ACHN (cell line): ENCODE measurements at regions not wholly inside any gene's neighbourhood (a gene's known extent, or its start where the extent isn't known, plus 50 kb on each side); places are given as distances from the start of the nearest gene placed in this dataset.

Source experiments
- DNase-seq: peaks from one replicate; pipeline ENCODE4 v3.0.0-alpha.2; 2015
- in situ Hi-C: cut with HindIII; loops from 2 replicates; pipeline ENCODE4 v1.10.0; 2017; ENCODE audit warnings: low sequenced_read_pairs, low pct_ligation_motif_present, low pct_unique_long_range_greater_than_20kb

DNA sequence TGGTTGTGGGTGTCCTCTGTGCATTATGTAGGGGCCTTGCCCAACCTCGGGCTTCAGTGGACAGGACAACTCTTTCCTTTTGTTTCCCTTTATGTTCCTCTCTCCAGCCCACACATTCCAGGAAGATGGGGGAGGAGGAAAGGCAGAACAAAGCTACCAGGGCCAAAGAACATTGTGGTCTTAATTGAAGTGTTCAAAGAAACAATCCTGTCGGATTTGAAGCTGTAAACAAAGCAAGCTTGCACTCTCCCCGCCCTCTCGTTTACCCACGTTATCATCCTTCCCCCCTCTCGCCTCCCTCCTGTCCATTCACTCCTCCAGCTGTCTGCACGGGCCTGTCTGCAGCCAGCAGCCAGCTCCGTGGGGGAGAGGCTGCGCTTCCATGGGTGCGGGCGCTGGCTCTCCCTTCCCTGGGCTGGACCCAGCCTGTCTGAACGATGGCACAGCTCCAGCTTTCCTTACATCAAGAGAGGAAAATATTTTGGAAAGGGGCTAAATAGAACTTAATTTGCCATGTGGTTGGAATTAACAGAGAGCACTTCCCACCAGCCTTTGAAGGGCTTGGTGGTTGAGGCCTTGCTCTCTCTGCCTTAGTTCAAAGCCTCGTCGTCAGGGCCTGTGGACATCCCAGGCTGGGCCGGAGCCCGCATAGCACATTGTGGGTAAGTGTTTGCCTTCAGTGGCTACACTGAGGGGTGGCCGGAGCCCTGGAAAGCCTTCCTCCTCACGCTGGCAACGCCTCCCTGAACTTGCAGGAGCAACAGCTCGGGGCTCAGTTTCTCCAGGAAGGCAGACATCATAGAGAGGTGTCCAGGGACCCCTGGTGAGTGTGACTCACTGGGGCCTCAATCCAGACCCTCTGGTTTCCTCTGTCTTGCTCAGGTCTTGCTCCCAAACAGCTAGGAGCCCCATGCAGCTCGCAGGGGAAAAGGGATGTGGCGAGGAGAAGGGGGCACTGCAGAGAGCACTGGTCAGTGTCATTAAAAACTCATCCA lies 60.6 kb upstream of the HS6ST1 start:
- in situ Hi-C loops, result no loop called here
- DNase-seq, result no peak

DNA sequence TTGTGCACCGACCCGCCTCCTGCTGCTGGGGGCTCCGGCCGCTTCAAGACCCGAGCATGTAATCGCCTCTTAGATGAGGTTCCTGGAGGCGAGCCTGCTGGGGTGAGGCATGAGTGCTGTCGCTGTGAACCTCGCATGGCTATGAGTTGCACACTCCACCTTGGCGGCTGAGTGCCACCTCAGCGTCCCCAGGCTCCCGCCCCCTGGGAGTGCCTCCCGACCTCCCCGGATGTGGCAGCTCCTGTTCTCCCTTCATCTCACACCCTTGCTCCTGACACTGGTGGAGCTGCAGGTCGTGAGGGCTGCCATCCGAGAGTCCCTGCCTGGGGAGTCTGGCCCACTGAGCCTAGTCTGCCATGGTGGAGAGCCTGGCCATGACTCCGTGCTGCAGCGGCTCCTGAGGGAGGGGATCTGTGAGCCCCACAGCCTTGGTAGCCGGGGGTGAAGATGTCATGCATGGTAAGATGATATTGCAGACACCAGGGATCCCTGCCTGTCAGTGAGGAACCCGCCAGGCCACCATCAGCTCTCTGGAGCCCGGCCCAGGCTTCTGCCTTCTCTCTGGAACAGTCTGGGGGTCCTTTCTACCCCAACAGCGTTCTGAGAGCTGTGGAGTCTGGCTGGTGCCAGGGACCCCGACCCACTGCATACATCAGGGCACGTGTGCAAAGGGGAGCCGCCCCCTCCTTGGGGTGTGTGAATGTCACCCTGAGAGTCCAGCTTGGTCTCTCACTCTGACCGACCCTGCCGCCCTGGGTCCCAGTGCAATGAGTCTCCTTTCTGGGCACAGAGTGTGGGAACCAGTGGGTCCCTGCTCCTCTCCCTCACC lies 61.6 kb upstream of the HS6ST1 start:
- DNase-seq, result no peak
- in situ Hi-C loops, result no loop called here

DNA sequence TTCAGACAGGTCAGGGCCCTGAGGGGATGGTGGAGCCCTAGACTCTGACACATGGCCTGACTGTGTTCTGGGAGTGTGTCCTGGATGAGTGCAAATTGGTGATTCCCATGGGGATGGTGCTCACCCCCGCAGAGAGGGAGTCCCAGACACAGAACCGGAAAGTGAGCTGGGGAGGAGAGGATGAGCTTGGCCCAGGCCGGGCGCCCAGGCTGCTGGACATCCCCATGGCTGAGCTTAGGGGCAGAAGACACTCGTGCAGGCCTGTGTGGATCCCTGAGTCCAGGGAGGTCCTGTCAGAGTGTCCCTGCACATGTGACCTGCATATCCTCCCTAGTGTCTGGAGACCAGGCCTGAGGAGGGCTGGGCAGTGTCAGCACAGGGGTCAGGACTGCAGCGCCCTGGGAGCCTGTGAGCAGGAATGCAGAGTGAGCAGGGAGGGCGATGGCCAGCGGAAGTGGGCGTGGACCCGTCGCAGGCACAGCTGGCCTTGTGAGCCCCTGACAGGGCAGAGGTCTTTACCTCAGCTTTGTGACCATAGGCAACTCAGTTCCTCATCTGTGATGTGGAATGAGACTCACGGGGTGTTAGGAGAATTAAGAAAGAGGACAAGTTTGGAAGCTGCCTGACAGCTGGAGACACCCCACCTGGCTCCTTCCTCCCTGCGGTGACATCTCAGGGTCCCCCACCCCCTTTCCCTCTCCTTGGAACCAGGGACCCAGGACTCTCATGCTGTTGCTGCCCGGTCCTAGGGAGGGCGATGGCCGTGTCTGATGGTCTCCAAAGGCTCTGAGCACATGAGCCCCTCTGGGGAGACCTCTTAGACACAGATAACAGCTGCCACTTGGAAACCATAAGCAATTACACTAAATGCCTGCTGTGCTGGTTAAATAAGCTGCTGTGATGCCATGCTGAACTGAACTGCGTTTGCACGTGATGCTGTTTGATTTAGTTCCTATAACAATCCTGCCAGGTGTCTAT lies 62.6 kb upstream of the HS6ST1 start:
- DNase-seq, result no peak
- in situ Hi-C loops, result no loop called here

DNA sequence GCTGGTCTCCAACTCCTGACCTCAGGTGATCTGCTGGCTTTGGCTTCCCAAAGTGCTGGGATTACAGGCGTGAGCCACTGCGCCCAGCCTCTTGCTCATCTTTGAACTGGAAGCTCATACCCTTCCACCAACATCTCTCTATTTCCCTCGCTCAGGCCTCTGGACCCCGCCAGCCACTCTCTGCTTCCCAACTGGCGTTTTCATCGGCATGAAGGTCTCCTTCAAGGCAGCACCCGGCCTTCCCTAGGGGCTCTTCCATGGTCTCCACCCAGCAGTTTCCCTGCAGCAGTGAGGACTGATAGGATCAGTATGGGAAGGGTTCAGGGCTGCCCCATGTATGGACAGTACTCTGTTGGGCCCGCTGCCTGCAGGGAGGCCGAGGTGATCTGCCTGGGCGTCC lies 65.8 kb upstream of the HS6ST1 start:
- DNase-seq, result no peak
- in situ Hi-C loops, result no loop called here

DNA sequence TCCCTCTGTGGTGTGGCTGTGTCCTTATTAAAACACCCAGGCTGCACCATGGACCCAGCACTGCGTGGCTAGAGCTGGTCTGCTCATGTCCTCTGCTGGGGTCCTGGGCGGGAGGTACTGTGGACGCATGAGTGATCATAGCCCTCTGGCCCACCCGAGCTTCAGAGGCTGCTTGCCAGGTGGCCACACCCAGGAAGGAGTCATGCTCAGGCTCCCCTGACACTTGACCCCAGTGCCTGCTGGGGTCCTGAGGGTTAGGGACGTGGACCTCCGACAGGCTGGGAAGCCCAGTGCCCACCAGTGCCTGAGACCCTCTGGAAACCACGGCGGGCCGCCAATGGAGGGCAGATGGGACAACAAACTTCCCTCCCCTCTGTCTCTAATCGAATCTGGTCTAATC lies 66.3 kb upstream of the HS6ST1 start:
- DNase-seq, result no peak
- in situ Hi-C loops, result no loop called here

DNA sequence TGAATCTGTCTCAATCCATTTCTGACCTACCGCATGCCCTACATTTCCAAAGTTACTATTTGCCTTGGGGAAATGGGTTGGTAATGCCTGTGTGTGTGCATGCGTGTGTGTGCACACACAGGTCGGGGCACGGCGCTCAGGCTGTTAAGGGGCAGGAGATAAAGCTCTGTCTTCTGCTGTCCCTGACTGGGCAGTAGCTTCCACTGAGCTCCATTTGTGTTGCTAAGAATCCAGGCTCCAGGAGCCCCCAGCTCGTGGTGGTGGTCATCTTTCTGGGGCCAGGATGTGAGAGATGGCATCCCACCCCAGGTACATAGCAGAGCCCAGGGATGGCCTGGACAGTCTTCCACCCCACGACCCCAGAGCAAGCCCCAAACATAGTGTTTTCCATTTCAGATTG lies 66.7 kb upstream of the HS6ST1 start:
- in situ Hi-C loops, result no loop called here
- DNase-seq, result no peak

GRCh38 chr2:128386066-128386465 lies 67.4 kb upstream of the HS6ST1 start:
- in situ Hi-C loops, result no loop called here
- DNase-seq, result no peak

DNA sequence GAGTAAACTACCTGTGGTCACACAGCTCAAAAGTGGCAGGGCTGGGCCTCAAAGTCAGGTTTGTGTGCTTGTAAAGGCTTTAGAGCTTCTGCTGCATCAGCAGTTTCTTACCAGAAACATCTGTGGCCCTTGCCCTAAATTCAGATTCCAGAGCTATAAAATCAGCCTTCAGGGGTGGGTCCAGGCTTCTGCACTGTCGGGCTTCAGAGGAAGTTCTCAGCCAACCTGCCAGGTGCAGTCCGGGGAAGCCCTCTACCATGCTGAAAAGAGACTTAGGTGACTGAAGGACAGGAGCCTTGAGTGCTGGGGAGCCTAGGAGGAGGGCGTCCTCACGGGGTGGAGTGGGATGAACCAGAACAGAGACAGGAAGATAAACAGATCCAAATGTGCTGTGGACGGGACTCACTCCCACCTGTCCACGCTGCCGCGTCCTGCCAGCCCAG lies 69.9 kb upstream of the HS6ST1 start:
- in situ Hi-C loops, result no loop called here
- DNase-seq, result no peak

DNA sequence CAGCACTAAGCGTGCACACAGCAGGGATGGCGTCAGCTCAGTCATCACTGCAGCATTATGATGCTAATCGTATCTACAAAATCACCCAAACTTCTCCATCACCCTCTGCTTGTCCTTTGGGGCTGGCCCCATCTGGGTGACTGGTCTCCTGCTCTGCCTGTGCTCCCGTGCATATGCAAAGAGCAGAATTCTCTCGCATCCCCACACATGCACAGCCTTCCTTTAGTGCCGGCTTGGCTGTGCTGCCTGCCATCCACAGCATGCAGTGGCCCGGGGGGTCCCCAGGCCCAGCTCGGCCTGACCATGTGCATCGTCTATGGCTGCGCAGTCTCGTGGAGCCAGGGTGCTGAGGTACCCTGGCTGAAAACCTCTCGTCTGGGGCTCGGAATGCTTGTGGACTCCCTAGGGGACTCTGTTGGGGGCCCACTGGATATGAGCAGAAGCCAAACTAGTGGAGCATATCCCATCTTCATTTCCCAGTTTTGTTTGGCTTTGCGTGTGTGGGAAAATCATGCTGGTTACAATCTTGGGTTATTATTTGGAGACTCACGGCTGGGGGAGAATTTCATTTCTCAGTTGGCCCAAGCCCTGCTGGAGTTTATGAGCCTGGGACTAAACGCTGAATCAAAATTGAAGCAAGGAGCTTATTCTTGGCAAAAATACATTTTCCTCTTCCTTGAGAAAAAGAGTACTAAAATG lies 70.9 kb upstream of the HS6ST1 start:
- in situ Hi-C loops, result no loop called here
- no peak for DNase-seq

GRCh38 chr2:128390256-128390990 lies 71.8 kb upstream of the HS6ST1 start:
- no peak for DNase-seq
- in situ Hi-C loops, result no loop called here

DNA sequence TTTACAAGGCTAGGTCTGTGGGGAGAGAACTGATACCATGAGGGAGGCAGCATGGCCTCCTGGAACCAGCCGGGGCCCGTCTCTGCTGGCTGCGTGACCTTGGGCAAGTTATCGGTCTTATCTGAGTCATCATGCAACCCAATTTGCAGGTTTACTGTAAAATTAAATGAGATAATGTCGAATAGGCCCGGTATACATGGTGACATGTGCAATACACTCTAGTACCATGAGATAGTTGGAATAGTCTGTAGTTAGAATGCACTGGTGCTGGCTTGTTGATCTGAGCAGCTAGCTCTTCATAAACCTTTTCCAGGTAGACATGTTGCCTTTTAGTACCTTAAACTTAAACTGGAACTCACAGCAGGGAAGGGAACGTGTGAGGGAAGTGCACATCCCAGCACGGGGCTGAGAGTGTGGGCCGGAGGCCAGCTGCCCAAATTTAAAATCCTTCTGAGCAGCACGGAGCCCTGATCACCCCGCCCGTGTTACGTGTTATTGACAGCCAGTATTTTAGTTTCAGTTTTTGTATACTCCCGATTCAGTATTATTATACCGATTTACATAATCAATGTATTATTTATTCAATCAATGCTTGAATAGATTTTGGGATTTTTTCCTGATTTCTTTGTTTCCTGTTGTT lies 72.4 kb upstream of the HS6ST1 start:
- in situ Hi-C loops, result no loop called here
- no peak for DNase-seq

- in situ Hi-C loops, result no loop called here
- DNase-seq, result no peak
Observed at GRCh38 chr2:128391679-128392078, 73.0 kb upstream of the HS6ST1 start.

DNA sequence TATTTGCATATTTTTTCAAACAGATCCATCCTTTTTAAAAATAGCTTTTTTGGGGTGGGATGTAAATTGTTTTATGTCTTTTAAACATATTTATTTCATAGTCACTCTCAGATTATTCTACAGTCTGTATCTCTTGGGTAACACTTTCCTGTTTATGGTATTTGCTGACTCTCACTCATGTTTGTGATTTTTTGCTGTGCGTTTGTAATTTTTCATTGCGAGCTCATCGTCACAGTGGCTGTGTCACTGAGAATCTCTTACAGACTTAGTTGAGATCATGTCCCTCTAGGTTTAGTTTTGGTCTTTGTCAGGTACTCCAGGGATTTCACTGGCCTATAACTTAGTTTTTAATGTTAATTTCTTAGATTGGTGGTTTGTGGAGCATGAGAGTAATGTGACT lies 73.5 kb upstream of the HS6ST1 start:
- no peak for DNase-seq
- in situ Hi-C loops, result no loop called here

GRCh38 chr2:128394007-128394730 lies 75.5 kb upstream of the HS6ST1 start:
- in situ Hi-C loops, result no loop called here
- no peak for DNase-seq

DNA sequence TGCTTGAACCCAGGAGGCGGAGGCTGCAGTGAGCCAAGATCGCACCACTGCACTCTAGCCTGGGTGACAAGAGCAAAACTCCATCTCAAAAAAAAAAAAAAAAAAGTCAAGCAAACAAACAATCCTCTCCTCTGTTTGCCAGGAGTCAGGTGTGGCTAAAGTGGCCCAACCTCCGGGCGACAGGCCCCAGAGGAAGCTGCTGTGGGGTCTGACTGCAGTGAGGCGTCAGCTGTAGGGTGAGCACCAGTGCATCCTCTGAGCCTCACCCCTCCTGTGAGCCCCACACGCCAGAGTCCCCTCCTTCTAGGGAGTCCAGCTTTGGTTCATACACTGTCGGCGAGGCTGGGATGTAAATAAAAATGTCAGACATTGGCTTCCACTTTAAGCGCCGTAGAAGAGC lies 76.5 kb upstream of the HS6ST1 start:
- DNase-seq, result no peak
- in situ Hi-C loops, result no loop called here
